ENCODE measurements at regions not wholly inside any gene's neighbourhood (a gene's known extent, or its start where the extent isn't known, plus 50 kb on each side); places are given as distances from the start of the nearest gene placed in this dataset.

DNA sequence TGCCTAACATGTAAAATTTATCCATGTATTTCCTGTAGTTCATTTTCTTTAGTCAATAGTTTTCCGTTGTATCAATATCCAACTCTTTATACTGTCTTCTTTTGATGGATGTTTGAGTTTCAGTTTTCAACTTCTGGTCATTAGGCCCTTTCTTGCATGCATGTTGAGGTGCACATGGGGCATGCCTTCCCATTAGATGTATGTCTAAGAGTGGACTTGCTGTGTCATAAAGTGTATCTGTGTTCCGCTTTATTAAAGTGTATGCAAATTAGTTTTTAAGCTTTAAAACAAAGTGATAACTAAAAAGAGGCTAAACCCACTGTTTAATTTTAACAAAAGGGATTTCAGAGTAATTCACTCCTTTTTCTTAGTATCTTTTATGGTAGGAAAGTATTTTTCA lies 441.1 kb downstream of the PCNX1 start:
- H3K9me1 ChIP-seq (ENCODE audit: insufficient read depth, low read length), result peaks cover 4% of the 10 kb centered on the region; the same call in 1 of the 2 replicates
- H3K36me3 ChIP-seq (ENCODE audit: control insufficient read depth, insufficient read depth, low read length), result no peaks in the 10 kb centered on the region
- no peaks in the 10 kb centered on the region for H3K9me3 ChIP-seq (ENCODE audit: control insufficient read depth, insufficient read depth, low read length)
- no peak overlapping the region for H2BK120ac ChIP-seq (ENCODE audit: low read depth, low read length)
- dilution Hi-C loops (cut with HindIII; ENCODE audit: low sequenced_read_pairs, unreplicated experiment) (no loop called here), in situ Hi-C loops (cut with MboI; ENCODE audit: low sequenced_read_pairs) (no loop called here), intact Hi-C loops (cut with micrococcal nuclease) (no loop called here)
- H3K56ac ChIP-seq (ENCODE audit: extremely low read depth, insufficient read depth, low read length), result no peak overlapping the region
- H4K20me1 ChIP-seq (ENCODE audit: insufficient read depth, low read length), result peaks cover 11% of the 10 kb centered on the region
- no peak overlapping the region for H2BK5ac ChIP-seq (ENCODE audit: low read depth, low read length, poor library complexity, severe bottlenecking)
- H2AK9ac ChIP-seq (replicated peaks; ENCODE audit: low read depth, low read length, poor library complexity), result no peak overlapping the region
- ATAC-seq (ENCODE audit: low read depth), result no peak
- no peak overlapping the region for H3K9ac ChIP-seq (ENCODE audit: low read depth, low read length)
- no peaks in the 10 kb centered on the region for H3K27me3 ChIP-seq (ENCODE audit: control insufficient read depth, insufficient read depth, low read length)
- no CpG with 5 or more reads among the region's 2 CpGs for WGBS, 2 experiments (ENCODE audit: extremely low coverage in 2 of 2, insufficient read length in 1 of 2)
- no peak overlapping the region for H3K27ac ChIP-seq (ENCODE audit: insufficient read depth, low read length)
- H3K4me2 ChIP-seq (ENCODE audit: low read depth, low read length), result no peak overlapping the region
- H4K5ac ChIP-seq (ENCODE audit: low read depth, low read length), result no peak overlapping the region
- H2AK5ac ChIP-seq (ENCODE audit: low read depth, low read length), result no peak overlapping the region
- H4K91ac ChIP-seq (ENCODE audit: insufficient read depth, low read depth, low read length), result no peak overlapping the region
- no peak overlapping the region for H2BK20ac ChIP-seq (ENCODE audit: low read depth, low read length)
- H4K8ac ChIP-seq (ENCODE audit: low read depth in 2 of 2, low read length in 2 of 2), result no peak overlapping the region
- no peak overlapping the region for H3K4me3 ChIP-seq (ENCODE audit: insufficient read depth, low read depth, low read length)
- ChIA-PET POLR2A (ENCODE audit: unreplicated experiment) (no interaction called here), CTCF (no interaction called here)
- BruUV-seq (replicated peaks), result no TSS peak
- no peak overlapping the region for H3K14ac ChIP-seq (replicated peaks; ENCODE audit: low read depth, low read length)
- no peak overlapping the region for H3K23ac ChIP-seq (ENCODE audit: low read depth, low read length)
- H3K18ac ChIP-seq (ENCODE audit: low read depth, low read length), result no peak overlapping the region
- no peak for DNase-seq
- no peak overlapping the region for H2BK15ac ChIP-seq (ENCODE audit: low read depth, low read length)
- peaks cover 2% of the 10 kb centered on the region for H3K4me1 ChIP-seq (ENCODE audit: control insufficient read depth, insufficient read depth, low read length)
- no peak overlapping the region for H2AFZ ChIP-seq (replicated peaks; ENCODE audit: low read length, poor library complexity)
- no peak overlapping the region for H3K4ac ChIP-seq (ENCODE audit: low read depth, low read length)
- H3K79me1 ChIP-seq (ENCODE audit: low read depth in 1 of 2, low read length in 2 of 2), result peaks cover 28 to 64% of the 10 kb centered on the region in 2 experiments
- TF ChIP-seq MXI1 (IDR thresholded peaks at IDR 0.05; ENCODE audit: borderline replicate concordance, low read depth, low read length), result no peak
- no peak for TF ChIP-seq BHLHE40 (IDR thresholded peaks at IDR 0.05; ENCODE audit: low read depth, low read length)
- no peak for TF ChIP-seq NFE2L2 (IDR thresholded peaks at IDR 0.05; ENCODE audit: low read depth, low read length)
- TF ChIP-seq POLR2A (IDR thresholded peaks at IDR 0.05; ENCODE audit: low read depth, low read length), result no peak
- no peak for TF ChIP-seq RCOR1 (IDR thresholded peaks at IDR 0.05; ENCODE audit: insufficient replicate concordance, low read length)
- TF ChIP-seq RFX5 (IDR thresholded peaks at IDR 0.05; ENCODE audit: low read depth, low read length), result no peak
- no peak for TF ChIP-seq MAFK (IDR thresholded peaks at IDR 0.05; ENCODE audit: low read depth, low read length)
- TF ChIP-seq, protein P1, sequence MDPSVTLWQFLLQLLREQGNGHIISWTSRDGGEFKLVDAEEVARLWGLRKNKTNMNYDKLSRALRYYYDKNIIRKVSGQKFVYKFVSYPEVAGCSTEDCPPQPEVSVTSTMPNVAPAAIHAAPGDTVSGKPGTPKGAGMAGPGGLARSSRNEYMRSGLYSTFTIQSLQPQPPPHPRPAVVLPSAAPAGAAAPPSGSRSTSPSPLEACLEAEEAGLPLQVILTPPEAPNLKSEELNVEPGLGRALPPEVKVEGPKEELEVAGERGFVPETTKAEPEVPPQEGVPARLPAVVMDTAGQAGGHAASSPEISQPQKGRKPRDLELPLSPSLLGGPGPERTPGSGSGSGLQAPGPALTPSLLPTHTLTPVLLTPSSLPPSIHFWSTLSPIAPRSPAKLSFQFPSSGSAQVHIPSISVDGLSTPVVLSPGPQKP (IDR thresholded peaks at IDR 0.05; ENCODE audit: borderline replicate concordance, low read depth, low read length), result no peak
- TF ChIP-seq, protein P2, sequence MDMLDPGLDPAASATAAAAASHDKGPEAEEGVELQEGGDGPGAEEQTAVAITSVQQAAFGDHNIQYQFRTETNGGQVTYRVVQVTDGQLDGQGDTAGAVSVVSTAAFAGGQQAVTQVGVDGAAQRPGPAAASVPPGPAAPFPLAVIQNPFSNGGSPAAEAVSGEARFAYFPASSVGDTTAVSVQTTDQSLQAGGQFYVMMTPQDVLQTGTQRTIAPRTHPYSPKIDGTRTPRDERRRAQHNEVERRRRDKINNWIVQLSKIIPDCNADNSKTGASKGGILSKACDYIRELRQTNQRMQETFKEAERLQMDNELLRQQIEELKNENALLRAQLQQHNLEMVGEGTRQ (IDR thresholded peaks at IDR 0.05; ENCODE audit: low read depth, low read length), result no peak
- no peak for TF ChIP-seq MAZ (IDR thresholded peaks at IDR 0.05; ENCODE audit: borderline replicate concordance, low read depth, low read length)
- TF ChIP-seq FOS (IDR thresholded peaks at IDR 0.05; ENCODE audit: low read depth, low read length), result no peak
- TF ChIP-seq RAD21 (IDR thresholded peaks at IDR 0.05; ENCODE audit: low read length), result no peak
- TF ChIP-seq, protein P3, sequence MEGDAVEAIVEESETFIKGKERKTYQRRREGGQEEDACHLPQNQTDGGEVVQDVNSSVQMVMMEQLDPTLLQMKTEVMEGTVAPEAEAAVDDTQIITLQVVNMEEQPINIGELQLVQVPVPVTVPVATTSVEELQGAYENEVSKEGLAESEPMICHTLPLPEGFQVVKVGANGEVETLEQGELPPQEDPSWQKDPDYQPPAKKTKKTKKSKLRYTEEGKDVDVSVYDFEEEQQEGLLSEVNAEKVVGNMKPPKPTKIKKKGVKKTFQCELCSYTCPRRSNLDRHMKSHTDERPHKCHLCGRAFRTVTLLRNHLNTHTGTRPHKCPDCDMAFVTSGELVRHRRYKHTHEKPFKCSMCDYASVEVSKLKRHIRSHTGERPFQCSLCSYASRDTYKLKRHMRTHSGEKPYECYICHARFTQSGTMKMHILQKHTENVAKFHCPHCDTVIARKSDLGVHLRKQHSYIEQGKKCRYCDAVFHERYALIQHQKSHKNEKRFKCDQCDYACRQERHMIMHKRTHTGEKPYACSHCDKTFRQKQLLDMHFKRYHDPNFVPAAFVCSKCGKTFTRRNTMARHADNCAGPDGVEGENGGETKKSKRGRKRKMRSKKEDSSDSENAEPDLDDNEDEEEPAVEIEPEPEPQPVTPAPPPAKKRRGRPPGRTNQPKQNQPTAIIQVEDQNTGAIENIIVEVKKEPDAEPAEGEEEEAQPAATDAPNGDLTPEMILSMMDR (conservative IDR thresholded peaks at IDR 0.05; ENCODE audit: low read depth, low read length), result no peak
- no peak for TF ChIP-seq SMC3 (IDR thresholded peaks at IDR 0.05; ENCODE audit: low read depth, low read length)
